OCI-LY7 (cell line): ENCODE measurements at regions not wholly inside any gene's neighbourhood (a gene's known extent, or its start where the extent isn't known, plus 50 kb on each side); places are given as distances from the start of the nearest gene placed in this dataset.

Experiments
- BruUV-seq: library from RNA; stranded (reverse); fragments of 400-500 nt; replicated peaks from 2 replicates; lab custom pipeline; 2021; lab: Mats Ljungman, UMichigan
- CTCF ChIA-PET: fragments of 300-600 bp; sonication (Branson Sonifier 250); formaldehyde crosslinking; loops from one replicate; lab custom pipeline; 2022; ENCODE audit warnings: antibody characterized with exemption; ENCODE audit not compliant: unreplicated experiment; lab: Charles Lee
- POLR2A ChIA-PET: fragments of 300-600 bp; sonication (Branson Sonifier 250); formaldehyde crosslinking; loops from one replicate; lab custom pipeline; 2022; ENCODE audit warnings: antibody characterized with exemption; lab: Charles Lee
- DNase-seq: peaks from one replicate; pipeline ENCODE4 v3.0.0-alpha.2; 2015; ENCODE audit warnings: low spot score
- H2AFZ ChIP-seq: fragments of 200-600 bp; sonication (generic), shearing (Covaris generic); 2 replicates; pipeline ENCODE4 v1.6.1; 2014; ENCODE audit warnings: mild to moderate bottlenecking, antibody characterized with exemption, low read length, moderate library complexity
- H3K27ac ChIP-seq: fragments of 200-600 bp; sonication (generic); 2 replicates; pipeline ENCODE4 v1.5.1; 2014; ENCODE audit warnings: mixed run types, low read depth, mild to moderate bottlenecking, moderate library complexity, low read length, inconsistent platforms; ENCODE audit not compliant: poor library complexity, severe bottlenecking
- H3K36me3 ChIP-seq: fragments of 200-600 bp; sonication (generic); 2 replicates; pipeline ENCODE4 v1.6.1; 2014; ENCODE audit warnings: mild to moderate bottlenecking, antibody characterized with exemption, low read length, moderate library complexity, mixed read lengths; ENCODE audit not compliant: insufficient read depth
- H3K4me1 ChIP-seq: fragments of 200-600 bp; sonication (generic); 2 replicates; pipeline ENCODE4 v1.5.1; 2014; ENCODE audit warnings: mild to moderate bottlenecking, low read length; ENCODE audit not compliant: insufficient read depth, poor library complexity, severe bottlenecking
- H3K4me2 ChIP-seq: fragments of 200-600 bp; sonication (generic); 2 replicates; pipeline ENCODE4 v1.6.1; 2014; ENCODE audit warnings: mild to moderate bottlenecking, low read length
- H3K4me3 ChIP-seq: fragments of 200-600 bp; sonication (generic); 2 replicates; pipeline ENCODE4 v1.5.1; 2014; ENCODE audit warnings: mild to moderate bottlenecking, low read depth, low read length; ENCODE audit not compliant: poor library complexity, severe bottlenecking
- H3K79me2 ChIP-seq: fragments of 200-600 bp; sonication (generic); 2 replicates; pipeline ENCODE4 v1.6.1; 2016; ENCODE audit warnings: low read depth, mild to moderate bottlenecking, low read length, moderate library complexity, mixed read lengths; ENCODE audit not compliant: insufficient read depth
- H3K9me2 ChIP-seq: fragments of 200-600 bp; sonication (generic); 2 replicates; pipeline ENCODE4 v1.6.1; 2016; ENCODE audit warnings: mild to moderate bottlenecking, low read length, mixed read lengths; ENCODE audit not compliant: insufficient read depth
- H3K9me3 ChIP-seq: fragments of 200-600 bp; sonication (generic); 2 replicates; pipeline ENCODE4 v1.6.1; 2014; ENCODE audit warnings: mild to moderate bottlenecking, mixed run types, low read length, mixed read lengths
- H4K20me1 ChIP-seq: fragments of 200-600 bp; sonication (generic); 2 replicates; pipeline ENCODE4 v1.6.1; 2014; ENCODE audit warnings: mild to moderate bottlenecking, antibody characterized with exemption, low read length, moderate library complexity, mixed read lengths; ENCODE audit not compliant: insufficient read depth
- EZH2phosphoT487 ChIP-seq: fragments of 200-600 bp; sonication (generic); IDR thresholded peaks from 2 replicates; pipeline ENCODE4 v1.6.1; 2018; ENCODE audit warnings: low read depth, borderline replicate concordance, mild to moderate bottlenecking, mixed run types, antibody characterized with exemption, low read length, moderate library complexity, mixed read lengths
- intact Hi-C: fragments of 100-400 bp; cut with micrococcal nuclease; formaldehyde crosslinking; loops from one replicate; pipeline ENCODE4 v1.10.0; 2022; ENCODE audit not compliant: unreplicated experiment
- TF ChIP-seq, protein P1 (sequence below): fragments of 200-600 bp; sonication (generic); conservative IDR thresholded peaks from 2 replicates; pipeline ENCODE4 v1.5.1; 2014; ENCODE audit warnings: mild to moderate bottlenecking, antibody characterized with exemption, low read length, moderate library complexity, mixed read lengths

DNA sequence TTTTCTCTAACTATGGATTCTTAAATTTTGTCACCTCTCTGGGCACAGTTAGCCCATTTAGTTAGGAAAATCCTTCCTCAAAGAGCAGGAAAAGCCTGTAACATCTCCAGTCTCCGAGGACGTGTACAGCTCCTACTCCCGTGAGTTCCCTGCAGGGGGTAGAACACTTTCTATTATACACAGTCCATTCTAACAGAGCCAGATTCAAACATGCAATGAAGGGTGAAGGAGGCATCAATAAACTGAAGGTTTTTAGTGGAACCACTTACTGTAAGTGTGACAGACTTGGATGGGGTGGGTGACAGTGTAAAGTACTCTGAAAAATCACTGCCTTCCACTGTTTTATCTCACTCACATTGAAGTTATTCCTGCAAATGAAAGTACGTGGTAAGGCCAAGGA lies 204.7 kb upstream of the DACH1 start:
- no peak overlapping the region for H3K27ac ChIP-seq
- no peaks in the 10 kb centered on the region for H3K36me3 ChIP-seq
- no peak overlapping the region for H2AFZ ChIP-seq
- H4K20me1 ChIP-seq, result no peaks in the 10 kb centered on the region
- no peak overlapping the region for H3K4me3 ChIP-seq
- H3K9me3 ChIP-seq, result no peaks in the 10 kb centered on the region
- H3K4me1 ChIP-seq, result no peaks in the 10 kb centered on the region
- no peaks in the 10 kb centered on the region for H3K79me2 ChIP-seq
- CTCF ChIA-PET, result no interaction called here
- no peaks in the 10 kb centered on the region for H3K9me2 ChIP-seq
- intact Hi-C loops, result no loop called here
- POLR2A ChIA-PET, result interaction anchor here (0.5 kb wide), 1 partner anchor 66 kb away, joined by 3 read pairs; no protein-coding TSS in a partner anchor
- H3K4me2 ChIP-seq, result no peak overlapping the region
- no TSS peak for BruUV-seq
- DNase-seq, result no peak
- no peak for TF ChIP-seq EZH2phosphoT487
- TF ChIP-seq, protein P1, sequence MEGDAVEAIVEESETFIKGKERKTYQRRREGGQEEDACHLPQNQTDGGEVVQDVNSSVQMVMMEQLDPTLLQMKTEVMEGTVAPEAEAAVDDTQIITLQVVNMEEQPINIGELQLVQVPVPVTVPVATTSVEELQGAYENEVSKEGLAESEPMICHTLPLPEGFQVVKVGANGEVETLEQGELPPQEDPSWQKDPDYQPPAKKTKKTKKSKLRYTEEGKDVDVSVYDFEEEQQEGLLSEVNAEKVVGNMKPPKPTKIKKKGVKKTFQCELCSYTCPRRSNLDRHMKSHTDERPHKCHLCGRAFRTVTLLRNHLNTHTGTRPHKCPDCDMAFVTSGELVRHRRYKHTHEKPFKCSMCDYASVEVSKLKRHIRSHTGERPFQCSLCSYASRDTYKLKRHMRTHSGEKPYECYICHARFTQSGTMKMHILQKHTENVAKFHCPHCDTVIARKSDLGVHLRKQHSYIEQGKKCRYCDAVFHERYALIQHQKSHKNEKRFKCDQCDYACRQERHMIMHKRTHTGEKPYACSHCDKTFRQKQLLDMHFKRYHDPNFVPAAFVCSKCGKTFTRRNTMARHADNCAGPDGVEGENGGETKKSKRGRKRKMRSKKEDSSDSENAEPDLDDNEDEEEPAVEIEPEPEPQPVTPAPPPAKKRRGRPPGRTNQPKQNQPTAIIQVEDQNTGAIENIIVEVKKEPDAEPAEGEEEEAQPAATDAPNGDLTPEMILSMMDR, result no peak

DNA sequence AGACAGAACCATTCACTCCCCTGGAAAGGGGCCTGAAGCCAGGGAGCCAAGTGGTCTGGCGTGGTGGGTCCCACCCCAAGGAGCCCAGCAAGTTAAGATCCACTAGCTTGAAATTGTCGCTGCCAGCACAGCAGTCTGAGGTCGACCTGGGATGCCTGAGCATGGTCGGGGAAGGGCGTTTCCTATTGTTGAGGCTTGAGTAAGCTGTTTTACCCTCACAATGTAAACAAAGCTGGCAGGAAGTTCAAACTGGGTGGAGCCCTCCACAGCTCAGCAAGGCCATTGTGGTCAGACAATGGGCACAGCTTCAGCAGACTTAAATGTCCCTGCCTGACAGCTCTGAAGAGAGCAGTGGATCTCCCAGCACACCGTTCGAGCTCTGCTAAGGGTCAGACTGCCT lies 195.6 kb upstream of the DACH1 start:
- H4K20me1 ChIP-seq, result no peaks in the 10 kb centered on the region
- H3K79me2 ChIP-seq, result no peaks in the 10 kb centered on the region
- intact Hi-C loops, result no loop called here
- H3K9me2 ChIP-seq, result no peaks in the 10 kb centered on the region
- no peaks in the 10 kb centered on the region for H3K36me3 ChIP-seq
- H3K4me3 ChIP-seq, result no peak overlapping the region
- H3K9me3 ChIP-seq, result no peaks in the 10 kb centered on the region
- BruUV-seq, result no TSS peak
- H3K4me1 ChIP-seq, result no peaks in the 10 kb centered on the region
- DNase-seq, result no peak
- ChIA-PET CTCF (no interaction called here), POLR2A (interaction anchor here (0.5 kb wide), 1 partner anchor 1170 kb away, joined by 3 read pairs; no protein-coding TSS in a partner anchor)
- no peak overlapping the region for H3K4me2 ChIP-seq
- no peak overlapping the region for H2AFZ ChIP-seq
- H3K27ac ChIP-seq, result no peak overlapping the region
- no peak for TF ChIP-seq EZH2phosphoT487
- TF ChIP-seq, protein P1, result no peak

DNA sequence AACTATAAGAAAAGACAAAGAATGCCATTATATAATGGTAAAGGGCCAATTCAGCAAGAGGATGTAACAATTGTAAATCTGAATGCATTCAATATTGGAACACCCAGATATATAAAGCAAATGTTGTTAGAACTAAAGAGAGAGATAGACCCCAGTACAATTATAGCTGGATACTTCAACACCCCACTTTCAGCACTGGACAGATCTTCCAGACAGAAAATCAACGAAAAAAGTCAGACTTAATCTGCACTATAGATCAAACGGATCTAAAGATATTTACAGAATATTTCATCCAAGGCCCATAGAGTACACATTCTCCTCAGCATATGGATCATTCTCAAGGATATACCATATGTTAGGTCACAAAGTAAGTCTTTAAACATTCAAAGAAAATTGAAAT lies 194.6 kb upstream of the DACH1 start:
- ChIA-PET CTCF (no interaction called here), POLR2A (interaction anchor here (0.6 to 0.7 kb wide), 4 partner anchors 17 to 502 kb away, joined by 3 to 6 read pairs (median 4); no protein-coding TSS in a partner anchor)
- no peak overlapping the region for H3K4me3 ChIP-seq
- TF ChIP-seq EZH2phosphoT487, result no peak
- TF ChIP-seq, protein P1, result no peak
- no TSS peak for BruUV-seq
- intact Hi-C loops, result no loop called here
- H3K9me2 ChIP-seq, result no peaks in the 10 kb centered on the region
- no peak overlapping the region for H3K4me2 ChIP-seq
- no peak overlapping the region for H3K27ac ChIP-seq
- no peaks in the 10 kb centered on the region for H3K4me1 ChIP-seq
- no peak for DNase-seq
- H3K79me2 ChIP-seq, result no peaks in the 10 kb centered on the region
- no peaks in the 10 kb centered on the region for H3K9me3 ChIP-seq
- H2AFZ ChIP-seq, result no peak overlapping the region
- H3K36me3 ChIP-seq, result no peaks in the 10 kb centered on the region
- H4K20me1 ChIP-seq, result no peaks in the 10 kb centered on the region
